Mesodermal cell (in vitro differentiated cells): ENCODE measurements at regions not wholly inside any gene's neighbourhood (a gene's known extent, or its start where the extent isn't known, plus 50 kb on each side); places are given as distances from the start of the nearest gene placed in this dataset.
A peak's percentile ranks its signal among the peaks of the same experiment; 100 is the strongest.
"Not testable (repeated sequence)": the region's sequence is repeated elsewhere in the genome, so short reads cannot be mapped to it uniquely, and the experiment has no call there.

Experiments used
- H3K27ac ChIP-seq: 2 replicates; pipeline ENCODE4 v1.7.0; 2013; ENCODE audit warnings: mild to moderate bottlenecking, low read depth, low read length, moderate library complexity; ENCODE audit not compliant: severe bottlenecking
- H3K36me3 ChIP-seq: 2 replicates; pipeline ENCODE4 v1.7.1; 2013; ENCODE audit warnings: mild to moderate bottlenecking, low read length, moderate library complexity; ENCODE audit not compliant: control insufficient read depth, insufficient read depth
- H3K4me1 ChIP-seq: one replicate; pipeline ENCODE4 v1.7.1; 2013; ENCODE audit warnings: mild to moderate bottlenecking, low read length; ENCODE audit not compliant: insufficient read depth, control insufficient read depth, poor library complexity, severe bottlenecking
- H3K4me3 ChIP-seq: 2 replicates; pipeline ENCODE4 v1.7.0; 2013; ENCODE audit warnings: low read length, control low read depth, mild to moderate bottlenecking; ENCODE audit not compliant: insufficient read depth, poor library complexity, severe bottlenecking; ENCODE audit errors: extremely low read depth
- H3K9me3 ChIP-seq: 2 replicates; pipeline ENCODE4 v1.7.1; 2013; ENCODE audit warnings: mild to moderate bottlenecking, low read length, moderate library complexity; ENCODE audit not compliant: control insufficient read depth
- WGBS, 2 experiments: methylation state at CpG; one replicate each; pipeline ENCODE4 v1.1.5; 2013; ENCODE audit warnings: missing lambda C conversion rate in 2 of 2; ENCODE audit not compliant: insufficient coverage in 2 of 2; 5-methylcytosine and 5-hydroxymethylcytosine counted together

DNA sequence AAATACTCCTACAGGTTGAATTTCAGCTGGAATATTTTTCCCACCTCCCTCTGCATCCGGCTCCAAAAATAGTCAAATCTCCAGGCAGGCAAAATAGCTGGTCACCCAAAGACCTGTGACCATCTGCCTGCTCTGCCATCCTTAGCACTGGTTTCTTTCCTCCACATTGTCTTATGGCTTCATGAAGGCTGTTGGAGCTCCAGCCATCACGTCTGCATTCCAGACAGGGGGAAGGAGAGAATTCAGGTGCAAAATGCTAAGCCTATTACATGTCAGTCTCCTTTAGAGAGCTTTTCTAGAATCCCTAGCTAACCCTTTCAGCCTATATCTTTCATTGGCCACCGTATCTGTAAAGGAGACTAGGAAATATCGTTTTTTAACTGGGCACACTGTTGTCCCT, 367.7 kb downstream of the BCL2L11 start:
- H3K4me1 ChIP-seq, H3K9me3 ChIP-seq, H3K27ac ChIP-seq, H3K4me3 ChIP-seq, H3K36me3 ChIP-seq: not testable (repeated sequence)
- 100% methylated on average over 1 of the region's 4 CpGs; no CpG with 5 or more reads in 1 of the 2 experiments for WGBS, 2 experiments

DNA sequence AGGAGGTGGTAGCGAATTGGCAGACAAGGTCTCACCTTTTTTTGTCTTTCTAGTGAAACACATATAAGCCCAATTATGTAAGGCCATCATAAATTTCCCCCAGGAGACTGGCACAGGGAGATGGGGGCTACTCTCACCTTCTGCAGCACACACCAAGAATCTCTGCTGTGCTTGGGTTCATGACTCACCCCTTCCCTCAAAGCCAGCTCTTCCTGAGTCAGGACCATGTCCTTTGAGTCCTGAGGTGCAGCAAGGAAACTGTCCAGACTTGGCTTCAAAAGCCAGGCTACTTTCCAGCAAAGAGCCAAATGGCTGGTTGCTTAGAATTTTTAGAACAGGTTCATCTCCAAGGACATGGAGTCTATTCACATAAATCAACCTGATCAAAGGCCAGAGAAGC, 368.7 kb downstream of the BCL2L11 start:
- no CpG with 5 or more reads among the region's 1 CpG for WGBS, 2 experiments
- H3K4me3 ChIP-seq, H3K27ac ChIP-seq, H3K36me3 ChIP-seq, H3K9me3 ChIP-seq, H3K4me1 ChIP-seq: not testable (repeated sequence)

DNA sequence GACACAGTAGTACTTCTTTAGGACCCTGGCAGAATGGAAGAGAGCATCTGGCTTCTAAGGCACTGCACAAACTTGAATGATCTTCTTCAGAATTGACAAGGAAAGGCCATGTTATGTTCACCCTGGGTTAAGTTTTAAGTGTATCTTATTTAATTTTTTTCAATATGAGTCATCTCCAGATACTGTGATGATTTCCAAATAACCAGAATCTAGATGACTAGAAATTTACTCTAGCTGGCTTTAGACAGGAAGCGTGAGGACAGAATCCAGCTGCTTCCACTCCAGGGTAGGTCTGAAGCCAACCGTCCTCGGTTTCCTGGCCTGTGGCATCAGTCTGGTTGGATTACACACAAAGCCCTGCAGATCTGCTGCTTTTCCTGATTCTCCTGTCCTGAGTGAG, 370.5 kb downstream of the BCL2L11 start:
- not testable (repeated sequence) for H3K36me3 ChIP-seq, H3K9me3 ChIP-seq, H3K4me3 ChIP-seq, H3K27ac ChIP-seq, H3K4me1 ChIP-seq
- WGBS, 2 experiments: no CpG with 5 or more reads among the region's 3 CpGs

DNA sequence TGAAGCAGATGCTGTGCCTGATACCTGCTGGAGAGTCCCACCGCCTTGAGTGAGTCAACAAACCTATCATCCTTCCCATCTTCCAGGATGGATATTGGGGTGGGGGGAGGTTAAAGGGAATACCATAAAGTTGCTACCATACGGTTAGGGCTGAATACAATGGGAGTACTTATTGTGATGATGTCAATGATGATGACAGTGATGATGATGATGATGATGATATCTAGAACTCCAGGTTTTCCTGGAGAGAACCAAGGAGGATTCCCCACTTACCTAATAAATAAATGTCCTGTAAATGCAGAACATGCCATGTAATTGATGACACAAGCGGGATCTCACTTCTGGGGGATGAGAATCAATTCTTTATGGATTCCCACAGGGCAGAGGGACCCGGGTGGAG, 370.9 kb downstream of the BCL2L11 start:
- not testable (repeated sequence) for H3K4me1 ChIP-seq, H3K9me3 ChIP-seq, H3K36me3 ChIP-seq, H3K4me3 ChIP-seq, H3K27ac ChIP-seq
- WGBS, 2 experiments: 100% methylated on average over 1 of the region's 4 CpGs; no CpG with 5 or more reads in 1 of the 2 experiments

DNA sequence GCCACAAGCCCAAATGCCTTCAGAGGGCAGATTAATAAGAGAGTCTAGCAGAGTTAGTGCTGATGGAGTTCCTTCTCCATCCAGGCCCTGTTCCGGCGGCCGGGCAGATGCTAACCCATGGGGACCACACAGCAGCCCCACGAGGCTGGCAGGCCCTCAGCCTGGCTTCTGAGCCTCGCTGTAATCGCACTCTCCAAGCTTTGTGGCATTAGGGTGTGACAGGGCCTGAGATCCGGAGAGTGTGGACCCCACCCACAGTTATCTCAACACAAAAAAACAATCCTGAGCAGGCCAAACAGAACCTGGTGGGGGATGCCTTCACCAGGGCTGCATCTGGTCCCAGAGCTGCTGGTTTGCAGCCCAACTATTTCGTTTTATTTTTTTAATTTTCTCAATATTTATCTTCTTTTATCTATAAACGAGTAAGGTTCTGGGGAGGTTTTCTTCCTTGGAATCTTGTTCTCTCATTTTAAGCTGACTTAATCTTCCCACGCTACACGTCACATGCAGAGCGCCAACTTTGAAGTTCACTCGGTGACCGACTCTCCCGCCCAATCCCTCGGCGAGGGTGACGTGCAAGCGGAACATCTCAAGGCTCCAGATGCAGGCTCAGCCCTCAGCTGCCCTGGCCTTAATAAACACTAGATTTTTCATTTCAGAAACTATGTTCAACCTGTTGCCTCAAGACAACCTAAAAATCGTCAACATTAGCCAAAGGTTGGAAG, 372.4 kb downstream of the BCL2L11 start:
- WGBS, 2 experiments: no CpG with 5 or more reads among the region's 20 CpGs
- Histone ChIP-seq H3K4me1 (peaks cover 15% of the 10 kb centered on the region), H3K27ac (peak overlapping the region; percentile 89), H3K4me3 (peak overlapping the region; percentile 36)
- H3K36me3 ChIP-seq, H3K9me3 ChIP-seq: not testable (repeated sequence)

DNA sequence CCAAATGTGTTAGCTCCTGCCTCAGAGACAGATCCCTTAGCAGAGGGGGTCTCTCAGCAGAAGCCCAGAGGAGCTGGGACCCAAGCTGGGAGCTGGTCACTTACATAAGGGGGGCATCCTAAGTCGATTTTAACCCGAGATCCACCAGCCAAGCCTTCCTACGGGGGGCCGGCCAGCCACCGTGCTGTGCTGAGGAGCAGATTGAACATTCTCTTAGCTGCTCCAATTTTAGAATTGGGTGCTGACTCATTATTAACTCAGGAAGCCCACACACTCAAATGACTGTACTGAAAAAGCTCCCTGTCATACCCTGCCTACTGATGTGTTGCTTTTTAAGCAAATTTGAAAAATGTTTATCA, 373.0 kb downstream of the BCL2L11 start:
- H3K36me3 ChIP-seq, H3K9me3 ChIP-seq: not testable (repeated sequence)
- peak overlapping the region; percentile 36 for H3K4me3 ChIP-seq
- H3K4me1 ChIP-seq: peaks cover 15% of the 10 kb centered on the region
- H3K27ac ChIP-seq: peak overlapping the region; percentile 89
- 27% methylated on average over 2 of the region's 5 CpGs; no CpG with 5 or more reads in 1 of the 2 experiments for WGBS, 2 experiments

DNA sequence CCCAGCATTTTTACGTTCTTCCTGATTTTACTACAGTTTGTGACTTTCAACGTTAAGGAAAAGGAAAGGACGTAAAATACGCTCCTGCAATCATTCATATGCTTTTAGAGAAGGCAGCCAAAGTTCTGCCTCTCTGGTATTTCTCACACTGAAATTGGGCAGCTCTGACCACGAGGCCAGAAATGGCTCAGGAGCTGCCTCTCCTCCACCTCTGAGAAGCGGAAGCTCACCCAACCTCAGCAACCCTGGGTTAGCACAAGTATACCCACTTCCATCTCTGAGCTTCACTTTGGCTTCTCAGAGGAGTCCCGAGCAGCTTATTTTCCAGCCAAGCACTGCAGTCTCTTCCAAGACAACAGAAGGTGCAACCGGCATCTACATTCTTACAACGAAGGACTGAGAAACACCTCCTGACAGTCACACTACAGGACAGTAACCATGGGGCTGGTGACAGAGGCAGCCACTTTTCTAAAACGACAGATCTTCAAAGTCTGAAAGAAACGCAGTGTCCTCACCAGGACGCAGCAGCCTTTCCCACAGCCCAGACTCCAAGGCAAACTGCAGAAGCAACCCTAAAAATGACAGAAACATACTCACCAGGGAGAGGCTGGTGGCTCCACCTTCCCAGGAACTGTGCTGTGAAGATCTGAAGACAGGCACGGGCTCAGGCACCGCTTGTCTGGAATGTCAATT, 373.7 kb downstream of the BCL2L11 start:
- not testable (repeated sequence) for H3K36me3 ChIP-seq, H3K9me3 ChIP-seq
- peak overlapping the region; percentile 36 for H3K4me3 ChIP-seq
- no CpG with 5 or more reads among the region's 14 CpGs for WGBS, 2 experiments
- peak overlapping the region; percentile 89 for H3K27ac ChIP-seq
- H3K4me1 ChIP-seq: peaks cover 15% of the 10 kb centered on the region

DNA sequence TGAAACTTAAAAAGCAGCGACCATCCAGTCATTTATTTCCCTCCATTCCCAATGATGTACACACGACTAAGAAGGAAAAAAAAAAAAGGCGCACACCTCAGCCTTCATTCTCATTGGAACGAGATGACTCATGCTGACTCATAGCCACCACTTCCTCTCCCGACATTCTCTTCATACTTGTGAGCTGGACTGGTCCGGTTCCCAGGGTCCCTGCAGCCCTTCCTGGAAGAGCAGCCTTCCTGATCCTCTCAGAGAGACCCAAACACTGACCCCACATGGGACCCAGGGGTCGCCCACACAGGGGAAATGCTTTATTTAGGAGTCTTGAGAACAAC, 374.2 kb downstream of the BCL2L11 start:
- H3K4me3 ChIP-seq: peak overlapping the region; percentile 36
- WGBS, 2 experiments: no CpG with 5 or more reads among the region's 7 CpGs

DNA sequence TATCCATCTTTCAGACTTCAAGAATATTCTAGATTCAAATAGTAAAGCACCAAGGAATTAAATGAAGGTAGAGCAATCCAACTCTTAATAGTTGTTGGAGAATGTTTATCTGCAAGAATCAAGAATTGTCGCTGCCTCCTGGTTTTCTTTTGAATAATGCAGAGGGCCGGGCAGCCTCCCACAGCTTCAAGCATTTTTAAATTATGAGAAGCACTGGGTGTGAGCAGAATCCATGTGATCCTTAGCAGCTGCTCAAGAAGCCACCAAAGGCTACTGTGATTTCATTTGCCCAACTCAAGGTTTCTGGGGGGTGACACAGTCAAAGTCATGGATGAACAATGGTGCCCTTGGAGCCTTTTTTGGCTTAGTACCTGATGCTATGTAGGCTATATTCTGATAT, 374.9 kb downstream of the BCL2L11 start:
- not testable (repeated sequence) for H3K4me3 ChIP-seq, H3K36me3 ChIP-seq, H3K9me3 ChIP-seq
- Histone ChIP-seq H3K27ac (peak overlapping the region; percentile 96), H3K4me1 (peaks cover 15% of the 10 kb centered on the region)
- no CpG with 5 or more reads among the region's 2 CpGs for WGBS, 2 experiments

More for the DNA sequence above, 374.2 kb downstream of the BCL2L11 start:
- not testable (repeated sequence) for H3K36me3 ChIP-seq, H3K9me3 ChIP-seq
- peak overlapping the region; percentile 96 for H3K27ac ChIP-seq
- H3K4me1 ChIP-seq: peaks cover 15% of the 10 kb centered on the region

DNA sequence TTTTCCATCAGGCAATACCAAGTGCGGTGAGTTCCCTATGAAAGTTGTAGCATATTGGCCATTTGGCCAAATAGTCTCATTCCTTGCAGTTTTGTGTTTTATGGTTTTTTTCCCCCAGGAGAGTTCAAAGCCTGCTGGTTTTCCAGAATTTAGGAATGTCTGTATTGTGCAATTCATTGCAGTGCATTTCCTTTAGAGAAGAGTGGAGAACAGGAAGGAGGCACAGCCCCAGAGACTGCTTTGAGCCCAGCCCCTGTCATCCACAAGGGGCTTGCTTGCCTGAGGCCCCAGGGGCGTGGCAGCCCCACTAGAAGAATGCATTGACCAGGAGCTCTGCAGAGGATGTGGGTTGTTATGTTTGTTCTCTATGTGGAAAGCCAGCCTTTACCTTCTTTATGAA, 375.5 kb downstream of the BCL2L11 start:
- H3K9me3 ChIP-seq, H3K36me3 ChIP-seq, H3K4me3 ChIP-seq: not testable (repeated sequence)
- Histone ChIP-seq H3K27ac (peak overlapping the region; percentile 96), H3K4me1 (peaks cover 15% of the 10 kb centered on the region)
- WGBS, 2 experiments: 83% methylated on average over 1 of the region's 2 CpGs; no CpG with 5 or more reads in 1 of the 2 experiments

DNA sequence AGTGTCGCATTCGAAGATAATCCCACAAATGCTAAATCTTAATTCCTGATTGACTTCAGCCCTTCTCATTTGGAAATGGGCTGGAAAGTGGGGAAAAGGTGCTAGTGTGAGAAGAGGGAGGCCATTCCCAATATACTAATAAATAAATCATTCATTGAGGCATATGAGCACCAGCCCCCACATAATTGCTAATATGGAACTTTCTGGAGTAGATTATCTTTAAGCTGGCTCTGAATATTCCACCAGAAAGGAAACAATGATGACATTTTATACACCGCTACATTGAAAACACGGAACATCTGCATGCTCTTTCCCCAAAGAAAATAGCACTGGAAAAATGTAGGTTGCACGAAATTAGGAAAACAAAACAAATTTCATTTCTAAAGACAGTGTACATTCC, 376.1 kb downstream of the BCL2L11 start:
- no CpG with 5 or more reads among the region's 5 CpGs for WGBS, 2 experiments
- Histone ChIP-seq H3K4me1 (peaks cover 15% of the 10 kb centered on the region), H3K27ac (peak overlapping the region; percentile 36)
- not testable (repeated sequence) for H3K4me3 ChIP-seq, H3K36me3 ChIP-seq, H3K9me3 ChIP-seq
